ENCODE measurements at regions not wholly inside any gene's neighbourhood (a gene's known extent, or its start where the extent isn't known, plus 50 kb on each side); places are given as distances from the start of the nearest gene placed in this dataset.

DNA sequence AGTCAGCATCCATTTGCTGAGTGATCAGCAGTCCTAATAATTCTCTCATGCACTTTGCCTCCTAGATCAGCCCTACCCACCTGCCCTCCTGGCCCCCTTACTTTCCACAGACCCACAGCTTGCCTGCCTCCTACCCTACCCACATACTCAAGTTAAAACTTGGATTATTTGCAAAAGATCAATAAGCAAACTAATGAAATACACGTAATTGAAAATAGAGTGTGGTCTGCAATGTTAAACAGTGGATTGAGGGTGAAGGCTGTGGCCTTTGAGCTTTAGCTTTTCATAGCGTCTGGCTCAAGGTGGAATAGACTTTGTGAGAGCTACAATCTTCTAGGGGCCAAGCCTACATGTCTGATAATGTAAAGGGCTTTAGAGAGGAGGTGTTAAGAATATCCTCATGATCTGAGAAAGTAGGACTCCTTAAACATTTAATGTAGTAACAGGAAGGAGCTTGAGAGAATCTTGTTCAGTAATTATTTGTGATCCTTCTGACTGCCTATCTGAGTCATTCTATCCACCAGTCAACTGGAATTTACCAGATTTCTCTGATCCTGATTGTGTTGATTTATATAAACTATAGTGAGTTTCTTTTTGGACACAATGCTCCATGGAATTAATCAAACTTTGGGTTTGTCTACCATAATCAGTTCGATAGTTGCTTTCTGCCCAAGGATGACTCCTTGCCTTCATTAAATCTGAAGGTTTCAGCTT is 310.0 kb downstream of the HRH4 start:
- TF ChIP-seq, protein P1, sequence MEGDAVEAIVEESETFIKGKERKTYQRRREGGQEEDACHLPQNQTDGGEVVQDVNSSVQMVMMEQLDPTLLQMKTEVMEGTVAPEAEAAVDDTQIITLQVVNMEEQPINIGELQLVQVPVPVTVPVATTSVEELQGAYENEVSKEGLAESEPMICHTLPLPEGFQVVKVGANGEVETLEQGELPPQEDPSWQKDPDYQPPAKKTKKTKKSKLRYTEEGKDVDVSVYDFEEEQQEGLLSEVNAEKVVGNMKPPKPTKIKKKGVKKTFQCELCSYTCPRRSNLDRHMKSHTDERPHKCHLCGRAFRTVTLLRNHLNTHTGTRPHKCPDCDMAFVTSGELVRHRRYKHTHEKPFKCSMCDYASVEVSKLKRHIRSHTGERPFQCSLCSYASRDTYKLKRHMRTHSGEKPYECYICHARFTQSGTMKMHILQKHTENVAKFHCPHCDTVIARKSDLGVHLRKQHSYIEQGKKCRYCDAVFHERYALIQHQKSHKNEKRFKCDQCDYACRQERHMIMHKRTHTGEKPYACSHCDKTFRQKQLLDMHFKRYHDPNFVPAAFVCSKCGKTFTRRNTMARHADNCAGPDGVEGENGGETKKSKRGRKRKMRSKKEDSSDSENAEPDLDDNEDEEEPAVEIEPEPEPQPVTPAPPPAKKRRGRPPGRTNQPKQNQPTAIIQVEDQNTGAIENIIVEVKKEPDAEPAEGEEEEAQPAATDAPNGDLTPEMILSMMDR (IDR thresholded peaks at IDR 0.05; ENCODE audit: low read depth, low read length), result no peak
- DNase-seq (ENCODE audit: low read depth in 2 of 2), result no peak
- H3K4me3 ChIP-seq (replicated peaks in 1 of 2; ENCODE audit: low read depth in 2 of 2, low read length in 2 of 2), result no peak overlapping the region

DNA sequence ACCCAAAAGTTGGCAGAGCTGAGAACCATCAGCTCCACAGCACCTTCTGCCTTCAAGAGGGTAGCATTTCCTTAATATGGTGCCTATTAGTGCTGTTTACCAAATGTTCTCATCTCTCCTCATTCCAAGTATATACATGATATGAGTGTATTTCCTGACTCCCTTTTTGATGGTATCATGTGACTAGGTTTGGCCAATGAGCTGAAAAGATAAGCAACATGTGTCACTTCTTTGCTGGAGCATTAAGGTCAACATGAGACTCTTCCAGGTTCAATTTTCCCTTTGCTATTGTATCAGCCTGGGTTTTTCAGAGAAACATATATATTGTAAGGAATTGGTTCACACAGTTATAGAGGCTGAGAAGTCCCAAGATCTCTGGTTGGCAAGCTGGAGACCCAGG is 310.9 kb downstream of the HRH4 start:
- TF ChIP-seq, protein P1 (IDR thresholded peaks at IDR 0.05; ENCODE audit: low read depth, low read length), result no peak
- no peak for DNase-seq (ENCODE audit: low read depth in 2 of 2)
- H3K4me3 ChIP-seq (replicated peaks in 1 of 2; ENCODE audit: low read depth in 2 of 2, low read length in 2 of 2), result no peak overlapping the region

DNA sequence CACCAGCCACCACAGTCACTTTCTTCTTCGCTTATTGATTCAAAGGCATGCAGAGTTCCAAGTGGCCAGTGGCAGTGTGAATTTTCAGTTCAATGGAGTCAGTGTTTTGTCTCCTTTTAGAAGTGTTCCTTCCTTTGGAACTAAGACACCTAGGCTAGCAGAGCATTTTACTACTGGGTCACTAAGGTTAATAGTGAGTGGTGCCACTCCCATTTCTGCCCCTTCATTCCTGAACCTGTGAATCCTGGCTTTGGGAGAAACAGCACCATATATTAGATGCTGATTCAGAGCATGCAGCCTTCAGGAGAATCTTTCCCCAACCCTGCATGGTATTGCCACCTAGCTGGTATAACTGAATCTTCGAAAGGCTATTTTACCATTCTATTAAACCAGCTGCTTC is 312.7 kb downstream of the HRH4 start:
- DNase-seq (ENCODE audit: low read depth in 2 of 2), result no peak
- TF ChIP-seq, protein P1 (IDR thresholded peaks at IDR 0.05; ENCODE audit: low read depth, low read length), result no peak
- no peak overlapping the region for H3K4me3 ChIP-seq (replicated peaks in 1 of 2; ENCODE audit: low read depth in 2 of 2, low read length in 2 of 2)

DNA sequence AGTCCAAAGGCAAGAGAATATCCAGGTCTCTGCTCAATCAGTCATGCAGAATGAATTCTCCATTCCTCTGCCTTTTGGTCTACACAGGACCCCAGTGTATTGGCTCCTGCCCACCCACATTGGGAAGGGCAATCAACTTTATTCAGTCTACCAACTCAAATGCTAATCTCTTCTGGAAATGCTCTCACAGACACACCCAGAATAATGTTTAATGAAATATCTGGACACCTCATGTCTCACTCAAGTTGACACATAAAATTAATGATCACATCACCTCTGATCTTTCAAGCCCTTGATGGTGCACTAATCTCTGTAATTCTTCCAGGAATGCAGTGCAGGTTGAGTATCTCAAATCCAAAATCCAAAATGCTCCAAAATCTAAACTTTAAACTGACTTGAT is 315.6 kb downstream of the HRH4 start:
- DNase-seq (ENCODE audit: low read depth in 2 of 2), result no peak
- no peak overlapping the region for H3K4me3 ChIP-seq (replicated peaks in 1 of 2; ENCODE audit: low read depth in 2 of 2, low read length in 2 of 2)
- TF ChIP-seq, protein P1 (IDR thresholded peaks at IDR 0.05; ENCODE audit: low read depth, low read length), result no peak

DNA sequence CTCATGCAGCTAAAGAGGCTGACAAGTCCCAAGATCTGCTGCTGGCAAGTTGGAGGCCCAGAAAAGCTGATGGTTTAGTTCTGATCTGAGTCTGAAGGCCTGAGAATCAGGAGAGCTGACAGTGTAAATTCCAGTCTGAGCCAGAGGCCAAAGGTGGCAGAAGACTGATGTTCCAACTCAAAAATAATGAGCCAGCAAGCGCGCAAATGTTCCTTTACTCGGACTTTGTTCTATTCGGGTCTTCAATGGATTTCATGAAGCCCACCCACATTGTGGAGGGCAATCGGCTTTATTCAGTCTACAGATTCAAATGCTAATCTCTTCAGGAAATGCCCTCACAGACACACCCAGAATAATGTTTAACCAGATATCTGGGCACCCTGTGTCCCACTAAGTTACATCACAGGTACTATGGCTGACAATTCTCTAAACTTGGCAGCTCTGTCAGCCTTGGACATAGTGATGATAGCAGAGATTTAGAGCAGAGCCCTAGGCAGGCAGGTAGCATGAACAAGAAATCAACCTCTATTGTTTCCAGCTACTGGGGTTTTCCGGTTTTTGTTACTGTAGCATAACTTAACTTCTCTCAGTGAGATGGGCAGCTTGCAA is 318.5 kb downstream of the HRH4 start:
- no peak overlapping the region for H3K4me3 ChIP-seq (replicated peaks in 1 of 2; ENCODE audit: low read depth in 2 of 2, low read length in 2 of 2)
- TF ChIP-seq, protein P1 (IDR thresholded peaks at IDR 0.05; ENCODE audit: low read depth, low read length), result no peak
- no peak for DNase-seq (ENCODE audit: low read depth in 2 of 2)

DNA sequence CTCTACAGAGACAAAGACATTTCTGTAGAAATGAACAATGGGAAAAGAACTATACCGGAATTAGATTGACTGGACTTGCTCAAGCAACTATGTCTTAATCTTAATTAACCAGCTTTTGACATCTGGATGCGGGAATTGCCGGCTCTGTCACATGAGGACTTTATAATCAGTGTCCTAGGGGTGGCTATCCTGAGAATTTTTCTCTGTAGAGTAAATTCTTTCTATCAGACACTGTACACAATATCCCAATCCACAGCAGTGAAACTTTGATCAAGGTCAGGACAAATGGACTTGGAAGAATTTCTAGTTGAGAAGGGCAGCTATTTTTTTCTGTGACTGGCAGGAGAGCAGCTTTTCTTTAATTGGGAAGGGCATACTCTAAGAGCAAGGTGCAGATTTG is 322.1 kb downstream of the HRH4 start:
- TF ChIP-seq, protein P1 (IDR thresholded peaks at IDR 0.05; ENCODE audit: low read depth, low read length), result no peak

More for the DNA sequence above, 322.1 kb downstream of the HRH4 start:
- H3K4me3 ChIP-seq (replicated peaks in 1 of 2; ENCODE audit: low read depth in 2 of 2, low read length in 2 of 2), result no peak overlapping the region
- DNase-seq (ENCODE audit: low read depth in 2 of 2), result no peak

Measured in cardiac fibroblast (primary cell).